ENCODE measurements at regions not wholly inside any gene's neighbourhood (a gene's known extent, or its start where the extent isn't known, plus 50 kb on each side); places are given as distances from the start of the nearest gene placed in this dataset.

DNA sequence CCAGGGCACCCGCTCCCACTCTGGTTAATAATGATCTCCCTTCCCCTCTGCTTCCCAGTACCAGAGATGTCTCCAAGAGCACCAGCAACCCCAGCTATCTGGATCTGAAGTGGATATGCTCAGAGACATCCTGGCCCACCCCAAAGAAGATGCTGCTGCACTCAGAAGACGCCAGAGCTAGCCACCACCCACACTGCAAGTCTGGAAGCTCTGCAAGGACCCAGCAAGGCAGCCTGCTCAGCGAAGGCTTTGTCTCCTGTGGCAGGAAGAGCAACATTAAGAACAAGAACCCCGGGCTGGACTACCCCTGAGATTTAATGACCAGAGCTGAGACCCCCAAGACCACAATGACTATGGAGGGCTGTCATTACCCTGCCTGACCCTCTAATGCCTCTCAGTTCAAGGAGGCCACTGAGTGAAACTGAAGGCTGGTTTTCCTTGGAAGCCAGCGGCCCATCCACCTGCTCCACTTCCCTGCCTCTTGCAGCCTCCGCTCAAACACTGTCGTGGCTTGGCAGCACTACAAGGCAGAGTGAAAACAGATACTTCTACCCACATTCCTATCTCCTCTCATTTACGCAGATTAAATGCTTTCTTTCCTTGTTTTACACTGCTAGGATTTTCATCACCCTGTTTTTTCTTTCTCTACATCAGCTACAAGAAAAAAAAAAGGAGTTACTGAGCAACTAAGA, 202.2 kb downstream of the SNX10 start:
- TF ChIP-seq REST (IDR thresholded peaks at IDR 0.05; ENCODE audit: insufficient replicate concordance, low read depth) (no peak), POLR2AphosphoS5 (IDR thresholded peaks at IDR 0.05; ENCODE audit: low read depth) (no peak)
- TF ChIP-seq, protein P1, sequence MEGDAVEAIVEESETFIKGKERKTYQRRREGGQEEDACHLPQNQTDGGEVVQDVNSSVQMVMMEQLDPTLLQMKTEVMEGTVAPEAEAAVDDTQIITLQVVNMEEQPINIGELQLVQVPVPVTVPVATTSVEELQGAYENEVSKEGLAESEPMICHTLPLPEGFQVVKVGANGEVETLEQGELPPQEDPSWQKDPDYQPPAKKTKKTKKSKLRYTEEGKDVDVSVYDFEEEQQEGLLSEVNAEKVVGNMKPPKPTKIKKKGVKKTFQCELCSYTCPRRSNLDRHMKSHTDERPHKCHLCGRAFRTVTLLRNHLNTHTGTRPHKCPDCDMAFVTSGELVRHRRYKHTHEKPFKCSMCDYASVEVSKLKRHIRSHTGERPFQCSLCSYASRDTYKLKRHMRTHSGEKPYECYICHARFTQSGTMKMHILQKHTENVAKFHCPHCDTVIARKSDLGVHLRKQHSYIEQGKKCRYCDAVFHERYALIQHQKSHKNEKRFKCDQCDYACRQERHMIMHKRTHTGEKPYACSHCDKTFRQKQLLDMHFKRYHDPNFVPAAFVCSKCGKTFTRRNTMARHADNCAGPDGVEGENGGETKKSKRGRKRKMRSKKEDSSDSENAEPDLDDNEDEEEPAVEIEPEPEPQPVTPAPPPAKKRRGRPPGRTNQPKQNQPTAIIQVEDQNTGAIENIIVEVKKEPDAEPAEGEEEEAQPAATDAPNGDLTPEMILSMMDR (IDR thresholded peaks at IDR 0.05; ENCODE audit: insufficient read depth, low read length): no peak
- Histone ChIP-seq H3K27ac (replicated peaks) (no peak overlapping the region), H3K4me3 (replicated peaks; ENCODE audit: insufficient read depth, low read length) (no peak overlapping the region), H3K27me3 (ENCODE audit: insufficient read depth, poor library complexity, severe bottlenecking) (no peaks in the 10 kb centered on the region)
- DNase-seq (ENCODE audit: low read depth in 1 of 2, low spot score in 1 of 2): no peak

DNA sequence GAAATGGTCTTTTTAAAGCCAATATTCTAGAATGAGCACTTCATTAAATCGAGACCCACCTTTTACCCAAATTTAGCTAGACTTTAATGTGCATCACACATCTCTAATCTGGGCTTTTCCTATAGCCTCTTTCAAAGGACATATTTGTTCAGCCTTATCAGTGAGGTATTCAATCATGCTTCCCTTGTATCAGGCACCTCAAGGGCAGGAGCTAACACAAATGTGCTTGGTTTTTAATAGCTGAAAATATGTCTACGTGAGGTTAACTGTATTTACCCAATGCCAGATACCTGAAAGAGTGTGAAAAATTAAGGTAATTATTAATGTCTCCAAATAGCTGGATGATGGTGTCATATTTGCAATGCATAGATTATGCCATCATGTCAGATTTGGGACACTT, 203.9 kb downstream of the SNX10 start:
- TF ChIP-seq, protein P1 (IDR thresholded peaks at IDR 0.05; ENCODE audit: insufficient read depth, low read length): no peak
- TF ChIP-seq GABPA (IDR thresholded peaks at IDR 0.05; ENCODE audit: low read depth) (no peak), POLR2AphosphoS5 (IDR thresholded peaks at IDR 0.05; ENCODE audit: low read depth) (no peak), SPI1 (IDR thresholded peaks at IDR 0.05; ENCODE audit: borderline replicate concordance, low read depth) (no peak), REST (IDR thresholded peaks at IDR 0.05; ENCODE audit: insufficient replicate concordance, low read depth) (no peak)
- DNase-seq (ENCODE audit: low read depth in 1 of 2, low spot score in 1 of 2): no peak
- Histone ChIP-seq H3K27me3 (ENCODE audit: insufficient read depth, poor library complexity, severe bottlenecking) (no peaks in the 10 kb centered on the region), H3K27ac (replicated peaks) (no peak overlapping the region), H3K4me3 (replicated peaks; ENCODE audit: insufficient read depth, low read length) (no peak overlapping the region)

- Histone ChIP-seq H3K4me3 (replicated peaks; ENCODE audit: insufficient read depth, low read length) (no peak overlapping the region), H3K27me3 (ENCODE audit: insufficient read depth, poor library complexity, severe bottlenecking) (no peaks in the 10 kb centered on the region), H3K27ac (replicated peaks) (no peak overlapping the region)
- no peak for DNase-seq (ENCODE audit: low read depth in 1 of 2, low spot score in 1 of 2)
- TF ChIP-seq SPI1 (IDR thresholded peaks at IDR 0.05; ENCODE audit: borderline replicate concordance, low read depth): no peak
- TF ChIP-seq, protein P1 (IDR thresholded peaks at IDR 0.05; ENCODE audit: insufficient read depth, low read length): no peak
- TF ChIP-seq REST (IDR thresholded peaks at IDR 0.05; ENCODE audit: insufficient replicate concordance, low read depth): no peak
- no peak for TF ChIP-seq GABPA (IDR thresholded peaks at IDR 0.05; ENCODE audit: low read depth)
- TF ChIP-seq POLR2AphosphoS5 (IDR thresholded peaks at IDR 0.05; ENCODE audit: low read depth): no peak
These were observed 206.3 kb downstream of the SNX10 start for GRCh38 chr7:26497801-26498596.

Data from HL-60 (cell line).